ENCODE measurements at regions not wholly inside any gene's neighbourhood (a gene's known extent, or its start where the extent isn't known, plus 50 kb on each side); places are given as distances from the start of the nearest gene placed in this dataset.

DNA sequence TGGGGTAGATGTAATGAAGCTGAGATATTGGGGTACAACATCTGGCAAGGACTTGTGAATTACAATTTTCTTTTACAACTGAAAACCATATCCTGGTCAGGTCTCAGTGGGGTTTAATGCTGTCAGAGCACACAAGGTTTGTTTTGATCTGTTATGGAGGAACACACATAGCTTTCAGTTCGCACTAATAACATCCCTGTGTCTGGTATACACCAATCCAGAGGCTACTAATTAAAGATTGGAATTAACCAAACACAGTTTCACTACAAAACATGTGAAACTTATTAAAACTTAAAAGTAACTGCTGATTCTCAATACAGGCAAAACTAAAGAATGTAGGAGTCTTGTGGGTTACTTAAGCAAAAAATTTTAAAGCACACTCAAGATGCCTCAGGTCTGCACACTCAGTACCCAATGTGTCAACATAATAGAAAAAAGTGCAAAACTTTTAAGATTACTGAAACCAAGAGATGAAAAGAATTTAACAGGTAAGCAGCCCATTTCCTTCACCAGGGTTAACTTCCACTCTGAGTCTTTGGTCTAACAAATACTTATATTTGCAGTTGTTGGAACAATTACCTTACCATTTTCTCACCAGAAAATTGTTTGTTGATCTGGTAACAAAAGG lies 77.4 kb downstream of the LLPH start:
- intact Hi-C loops (cut with micrococcal nuclease) = no loop called here

More for the DNA sequence above, 77.4 kb downstream of the LLPH start:
- TF ChIP-seq, protein P1, sequence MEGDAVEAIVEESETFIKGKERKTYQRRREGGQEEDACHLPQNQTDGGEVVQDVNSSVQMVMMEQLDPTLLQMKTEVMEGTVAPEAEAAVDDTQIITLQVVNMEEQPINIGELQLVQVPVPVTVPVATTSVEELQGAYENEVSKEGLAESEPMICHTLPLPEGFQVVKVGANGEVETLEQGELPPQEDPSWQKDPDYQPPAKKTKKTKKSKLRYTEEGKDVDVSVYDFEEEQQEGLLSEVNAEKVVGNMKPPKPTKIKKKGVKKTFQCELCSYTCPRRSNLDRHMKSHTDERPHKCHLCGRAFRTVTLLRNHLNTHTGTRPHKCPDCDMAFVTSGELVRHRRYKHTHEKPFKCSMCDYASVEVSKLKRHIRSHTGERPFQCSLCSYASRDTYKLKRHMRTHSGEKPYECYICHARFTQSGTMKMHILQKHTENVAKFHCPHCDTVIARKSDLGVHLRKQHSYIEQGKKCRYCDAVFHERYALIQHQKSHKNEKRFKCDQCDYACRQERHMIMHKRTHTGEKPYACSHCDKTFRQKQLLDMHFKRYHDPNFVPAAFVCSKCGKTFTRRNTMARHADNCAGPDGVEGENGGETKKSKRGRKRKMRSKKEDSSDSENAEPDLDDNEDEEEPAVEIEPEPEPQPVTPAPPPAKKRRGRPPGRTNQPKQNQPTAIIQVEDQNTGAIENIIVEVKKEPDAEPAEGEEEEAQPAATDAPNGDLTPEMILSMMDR (IDR thresholded peaks at IDR 0.05 in 2 of 3, conservative IDR thresholded peaks at IDR 0.05 in 1 of 3; ENCODE audit: borderline replicate concordance in 1 of 3, insufficient read depth in 1 of 3, low read depth in 2 of 3, low read length in 2 of 3) = no peak
- TF ChIP-seq EZH2 (IDR thresholded peaks at IDR 0.05) = no peak
- no peak for TF ChIP-seq ZNF274 (IDR thresholded peaks at IDR 0.05; ENCODE audit: low read depth, low read length)
- TF ChIP-seq SRF (IDR thresholded peaks at IDR 0.05; ENCODE audit: low read depth) = no peak
- no peak for TF ChIP-seq SP1 (IDR thresholded peaks at IDR 0.05; ENCODE audit: low read depth)
- TF ChIP-seq ATF3 (IDR thresholded peaks at IDR 0.05) = no peak
- no peak for TF ChIP-seq TCF7L2 (IDR thresholded peaks at IDR 0.05; ENCODE audit: borderline replicate concordance, extremely low read depth, insufficient read depth, insufficient read length)
- TF ChIP-seq, protein P2, sequence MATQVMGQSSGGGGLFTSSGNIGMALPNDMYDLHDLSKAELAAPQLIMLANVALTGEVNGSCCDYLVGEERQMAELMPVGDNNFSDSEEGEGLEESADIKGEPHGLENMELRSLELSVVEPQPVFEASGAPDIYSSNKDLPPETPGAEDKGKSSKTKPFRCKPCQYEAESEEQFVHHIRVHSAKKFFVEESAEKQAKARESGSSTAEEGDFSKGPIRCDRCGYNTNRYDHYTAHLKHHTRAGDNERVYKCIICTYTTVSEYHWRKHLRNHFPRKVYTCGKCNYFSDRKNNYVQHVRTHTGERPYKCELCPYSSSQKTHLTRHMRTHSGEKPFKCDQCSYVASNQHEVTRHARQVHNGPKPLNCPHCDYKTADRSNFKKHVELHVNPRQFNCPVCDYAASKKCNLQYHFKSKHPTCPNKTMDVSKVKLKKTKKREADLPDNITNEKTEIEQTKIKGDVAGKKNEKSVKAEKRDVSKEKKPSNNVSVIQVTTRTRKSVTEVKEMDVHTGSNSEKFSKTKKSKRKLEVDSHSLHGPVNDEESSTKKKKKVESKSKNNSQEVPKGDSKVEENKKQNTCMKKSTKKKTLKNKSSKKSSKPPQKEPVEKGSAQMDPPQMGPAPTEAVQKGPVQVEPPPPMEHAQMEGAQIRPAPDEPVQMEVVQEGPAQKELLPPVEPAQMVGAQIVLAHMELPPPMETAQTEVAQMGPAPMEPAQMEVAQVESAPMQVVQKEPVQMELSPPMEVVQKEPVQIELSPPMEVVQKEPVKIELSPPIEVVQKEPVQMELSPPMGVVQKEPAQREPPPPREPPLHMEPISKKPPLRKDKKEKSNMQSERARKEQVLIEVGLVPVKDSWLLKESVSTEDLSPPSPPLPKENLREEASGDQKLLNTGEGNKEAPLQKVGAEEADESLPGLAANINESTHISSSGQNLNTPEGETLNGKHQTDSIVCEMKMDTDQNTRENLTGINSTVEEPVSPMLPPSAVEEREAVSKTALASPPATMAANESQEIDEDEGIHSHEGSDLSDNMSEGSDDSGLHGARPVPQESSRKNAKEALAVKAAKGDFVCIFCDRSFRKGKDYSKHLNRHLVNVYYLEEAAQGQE (IDR thresholded peaks at IDR 0.05; ENCODE audit: low read depth) = no peak
- TF ChIP-seq SIN3A (IDR thresholded peaks at IDR 0.05; ENCODE audit: low read depth) = no peak
- TF ChIP-seq JUND (IDR thresholded peaks at IDR 0.05) = no peak
- Histone ChIP-seq H3K9ac (ENCODE audit: low read length) (no peak overlapping the region), H2AFZ (ENCODE audit: low read depth, low read length, poor library complexity, severe bottlenecking) (no peak overlapping the region), H3K9me3 (ENCODE audit: control insufficient read depth in 1 of 2, insufficient read depth in 1 of 2, low read depth in 1 of 2, low read length in 2 of 2) (no peaks in the 10 kb centered on the region), H3K27ac (ENCODE audit: low read depth, low read length) (no peak overlapping the region), H3K27me3 (ENCODE audit: insufficient read depth, low read length) (no peaks in the 10 kb centered on the region), H4K20me1 (ENCODE audit: insufficient read depth) (no peaks in the 10 kb centered on the region), H3K4me1 (ENCODE audit: control insufficient read depth in 1 of 2, insufficient read depth in 2 of 2, low read length in 2 of 2) (no peaks in the 10 kb centered on the region), H3K4me2 (ENCODE audit: low read length) (no peak overlapping the region), H3K9me2 (ENCODE audit: insufficient read depth) (no peaks in the 10 kb centered on the region), H3K4me3 (replicated peaks in 1 of 2; ENCODE audit: low read depth in 1 of 2, low read length in 2 of 2) (no peak overlapping the region), H3K36me3 (ENCODE audit: control insufficient read depth in 1 of 2, insufficient read depth in 2 of 2, low read length in 2 of 2) (no peaks in the 10 kb centered on the region), H3K79me2 (ENCODE audit: insufficient read depth, low read length) (no peaks in the 10 kb centered on the region)
- RAD21 ChIA-PET (ENCODE audit: low non-redundant PET in 1 of 2, low total read pairs in 2 of 2, uncharacterized antibody in 2 of 2, unreplicated experiment in 2 of 2) = no interaction called here
- no peak for DNase-seq (ENCODE audit: low read depth, low spot score)
- POLR2A ChIA-PET = no interaction called here
- no TSS peak for BruUV-seq (replicated peaks)
- ATAC-seq = no peak
- CTCF ChIA-PET = no interaction called here
